K562 (cell line): ENCODE measurements at regions not wholly inside any gene's neighbourhood (a gene's known extent, or its start where the extent isn't known, plus 50 kb on each side); places are given as distances from the start of the nearest gene placed in this dataset.

Experiments
- ATAC-seq: fragments of 200-7000 bp; cut with Tn5 transposase; 3 replicates; pipeline ENCODE4 v1.9.1; 2020; ENCODE audit warnings: moderate library complexity
- BruUV-seq: library from RNA; stranded (reverse); fragments of 400-500 nt; replicated peaks from 2 replicates; lab custom pipeline; 2021; lab: Mats Ljungman, UMichigan
- CTCF ChIA-PET: fragments of 300-600 bp; formaldehyde crosslinking; extraction: SDS; loops from one replicate; lab custom pipeline; 2021; ENCODE audit warnings: low intra/inter-chr PET ratio; lab: Yijun Ruan, JAX
- POLR2A ChIA-PET: fragments of 300-600, 350-650 bp; sonication (Branson Sonifier 250); formaldehyde crosslinking; extraction: SDS; loops from one replicate; lab custom pipeline; 2021; ENCODE audit warnings: antibody characterized with exemption, inconsistent platforms; lab: Yijun Ruan, JAX
- DNase-seq, 4 experiments: peaks; one replicate each; pipeline versions ENCODE4 v3.0.0 to v3.0.0-alpha.2; 2011 to 2018; ENCODE audit warnings: low spot score in 3 of 4, mixed read lengths in 3 of 4; ENCODE audit errors: extremely low read depth in 1 of 4
- FAIRE-seq: peaks from 2 replicates; lab custom pipeline; 2011; peaks lifted over from hg19 to GRCh38; lab: Jason Lieb, UNC
- H2AFZ ChIP-seq: 2 replicates; pipeline ENCODE4 v1.6.0; 2011; ENCODE audit warnings: low read depth, low read length, control low read depth, inconsistent platforms
- H3K27ac ChIP-seq: fragments of 200-600 bp; 3 replicates; pipeline ENCODE4 v1.8.0; 2011; ENCODE audit warnings: low read depth, mild to moderate bottlenecking, control low read depth, inconsistent platforms, low read length, moderate library complexity, mixed read lengths; ENCODE audit errors: extremely low read depth
- H3K27me3 ChIP-seq, 2 experiments: fragments of 300-600 bp in 1 of 2; 2 replicates in 1 of 2; 3 replicates in 1 of 2; pipeline versions ENCODE4 v1.6.0 to v1.8.0; 2011; ENCODE audit warnings: inconsistent platforms in 2 of 2, low read length in 2 of 2, mild to moderate bottlenecking in 1 of 2, mixed read lengths in 1 of 2, moderate library complexity in 1 of 2; ENCODE audit not compliant: control insufficient read depth in 2 of 2, insufficient read depth in 2 of 2
- H3K36me3 ChIP-seq: fragments of 300-600 bp; 3 replicates; pipeline ENCODE4 v1.8.0; 2011; ENCODE audit warnings: mild to moderate bottlenecking, low read length, inconsistent platforms; ENCODE audit not compliant: control insufficient read depth, insufficient read depth
- H3K4me1 ChIP-seq, 2 experiments: fragments of 200-600 bp in 1 of 2; replicated peaks in 1 of 2; 2 replicates in 1 of 2; 3 replicates in 1 of 2; pipeline versions ENCODE4 v1.5.1 to v1.8.0; 2011; ENCODE audit warnings: inconsistent platforms in 2 of 2, low read length in 2 of 2, mild to moderate bottlenecking in 1 of 2, mixed read lengths in 1 of 2, moderate library complexity in 1 of 2; ENCODE audit not compliant: control insufficient read depth in 2 of 2, insufficient read depth in 2 of 2
- H3K4me2 ChIP-seq: 2 replicates; pipeline ENCODE4 v1.6.1; 2011; ENCODE audit warnings: low read length, control low read depth, inconsistent platforms, mixed read lengths; ENCODE audit not compliant: insufficient read depth
- H3K4me3 ChIP-seq: fragments of 200-600 bp; sonication (generic), shearing (Covaris generic); 2 replicates; pipeline ENCODE4 v1.5.1; 2016; ENCODE audit warnings: control low read depth, inconsistent platforms
- H3K79me2 ChIP-seq: fragments of 200-600 bp; 3 replicates; pipeline ENCODE4 v1.8.0; 2011; ENCODE audit warnings: low read length, inconsistent platforms; ENCODE audit not compliant: control insufficient read depth, insufficient read depth
- H3K9ac ChIP-seq, 2 experiments: 2 replicates each; pipeline versions ENCODE4 v1.6.0 to v1.6.1; 2011; ENCODE audit warnings: low read depth in 2 of 2, low read length in 2 of 2, control low read depth in 1 of 2, inconsistent platforms in 1 of 2, mild to moderate bottlenecking in 1 of 2, mixed read lengths in 1 of 2; ENCODE audit not compliant: insufficient read depth in 1 of 2
- H3K9me1 ChIP-seq: one replicate; pipeline ENCODE4 v1.6.0; 2011; ENCODE audit warnings: inconsistent platforms, mild to moderate bottlenecking, low read length, moderate library complexity; ENCODE audit not compliant: control insufficient read depth, insufficient read depth
- H3K9me3 ChIP-seq: replicated peaks from 2 replicates; pipeline ENCODE4 v1.5.1; 2011; ENCODE audit warnings: low read depth, low read length, inconsistent platforms; ENCODE audit not compliant: control insufficient read depth, insufficient read depth
- H4K20me1 ChIP-seq: replicated peaks from 2 replicates; pipeline ENCODE4 v1.6.1; 2011; ENCODE audit warnings: low read length, inconsistent platforms, mixed read lengths; ENCODE audit not compliant: control insufficient read depth, insufficient read depth
- ADNP ChIP-seq: fragments of 200-800 bp; sonication (Bioruptor generic); IDR thresholded peaks from 2 replicates; pipeline ENCODE4 v1.6.1; 2016; ENCODE audit warnings: missing genetic modification characterization, missing compliant biosample characterization
- BHLHE40 ChIP-seq: IDR thresholded peaks from 2 replicates; pipeline ENCODE4 v1.6.1; 2011; ENCODE audit warnings: low read length, improper control_type of control experiment
- CREB3L1 ChIP-seq: fragments of 450-650 bp; IDR thresholded peaks from 2 replicates; pipeline ENCODE4 v1.6.1; 2014; ENCODE audit warnings: low read depth, mild to moderate bottlenecking, moderate library complexity, borderline replicate concordance
- EHMT2 ChIP-seq: fragments of 450-650 bp; IDR thresholded peaks from 2 replicates; pipeline ENCODE4 v1.6.1; 2018; ENCODE audit warnings: antibody characterized with exemption
- FIP1L1 ChIP-seq: fragments of 200-400 bp; formaldehyde crosslinking; IDR thresholded peaks from 2 replicates; pipeline ENCODE4 v1.6.1; 2018; ENCODE audit warnings: mild to moderate bottlenecking, low read depth, low read length; ENCODE audit not compliant: poor library complexity, severe bottlenecking
- LCOR ChIP-seq: sonication (generic); formaldehyde crosslinking; IDR thresholded peaks from 2 replicates; pipeline ENCODE4 v1.8.0; 2022; ENCODE audit warnings: mild to moderate bottlenecking, missing genetic modification reagents
- MEIS2 ChIP-seq: fragments of 450-650 bp; IDR thresholded peaks from 2 replicates; pipeline ENCODE4 v1.6.1; 2014; ENCODE audit warnings: mild to moderate bottlenecking; ENCODE audit not compliant: partially characterized antibody
- MNT ChIP-seq, 2 experiments: fragments of 450-650 bp; conservative IDR thresholded peaks; 2 replicates each; pipeline ENCODE4 v1.6.1; 2017; ENCODE audit warnings: mild to moderate bottlenecking in 2 of 2, moderate library complexity in 2 of 2
- NFE2 ChIP-seq: IDR thresholded peaks from 2 replicates; pipeline ENCODE4 v1.6.1; 2014; ENCODE audit warnings: antibody characterized with exemption, low read depth
- NFRKB ChIP-seq: fragments of 450-650 bp; IDR thresholded peaks from 2 replicates; pipeline ENCODE4 v1.6.1; 2016; ENCODE audit warnings: low read depth
- POLR2AphosphoS5 ChIP-seq: IDR thresholded peaks from 2 replicates; pipeline ENCODE4 v1.6.1; 2011; ENCODE audit warnings: mild to moderate bottlenecking, low read depth, low read length, moderate library complexity; ENCODE audit not compliant: control insufficient read depth, insufficient read depth
- SP1 ChIP-seq: sonication (generic); formaldehyde crosslinking; IDR thresholded peaks from 2 replicates; pipeline ENCODE4 v1.8.1; 2022; ENCODE audit warnings: mild to moderate bottlenecking, missing genetic modification reagents
- ZKSCAN8 ChIP-seq: fragments of 200-800 bp; sonication (Bioruptor generic); IDR thresholded peaks from 2 replicates; pipeline ENCODE4 v1.6.1; 2016; ENCODE audit warnings: missing genetic modification characterization, missing compliant biosample characterization
- ZNF77 ChIP-seq: fragments of 250-450 bp; sonication (Bioruptor Pico); IDR thresholded peaks from 2 replicates; pipeline ENCODE4 v1.5.0; 2020
- WGBS: fragments of 100-300 bp; shearing (Covaris generic); methylation state at CpG from one replicate; pipeline ENCODE4 v1.1.6; 2016; ENCODE audit warnings: low coverage, mixed read lengths; ENCODE audit not compliant: insufficient coverage; ENCODE audit errors: missing lambda C conversion rate; 5-methylcytosine and 5-hydroxymethylcytosine counted together
- in situ Hi-C: fragments of 300-500 bp; cut with MboI; formaldehyde crosslinking; loops from 4 replicates; pipeline ENCODE4 v1.15.0; 2018; ENCODE audit warnings: inconsistent platforms, mixed read lengths
- intact Hi-C: fragments of 100-400 bp; cut with micrococcal nuclease; formaldehyde crosslinking; loops from 2 replicates; pipeline ENCODE4 v1.14.2; 2022

GRCh38 chr1:10890491-10891071 is 94.1 kb upstream of the CASZ1 start:
- no peaks in the 10 kb centered on the region for H3K9me1 ChIP-seq
- no peak overlapping the region for H3K4me3 ChIP-seq
- TF ChIP-seq BHLHE40: no peak
- TF ChIP-seq MEIS2: peak; percentile 6
- TF ChIP-seq LCOR (CRISPR knock-in tag): no peak
- no peak for TF ChIP-seq SP1 (CRISPR knock-in tag)
- H3K79me2 ChIP-seq: no peaks in the 10 kb centered on the region
- H3K36me3 ChIP-seq: no peaks in the 10 kb centered on the region
- ATAC-seq (no peak; the same call in 1 of the 3 replicates), FAIRE-seq (no peak), DNase-seq (no peak)
- intact Hi-C loops (no loop called here), in situ Hi-C loops (no loop called here)
- H2AFZ ChIP-seq: no peak overlapping the region
- H3K4me1 ChIP-seq: peaks cover 0 to 10% of the 10 kb centered on the region in 2 experiments; a peak in 2 of 5 replicates
- no peaks in the 10 kb centered on the region for H3K9me3 ChIP-seq
- peaks cover 33 to 44% of the 10 kb centered on the region in 2 experiments for H3K27me3 ChIP-seq
- no peak overlapping the region for H3K9ac ChIP-seq
- 1% methylated on average over 9 of the region's 9 CpGs for WGBS
- CTCF ChIA-PET: no interaction called here
- H3K27ac ChIP-seq: no peak overlapping the region; the same call in 2 of the 3 replicates
- POLR2A ChIA-PET: interaction anchor here (0.6 to 2.2 kb wide), 4 partner anchors 9 to 54 kb away, joined by 3 to 8 read pairs (median 4); no protein-coding TSS in a partner anchor
- no TSS peak for BruUV-seq
- no peak overlapping the region for H3K4me2 ChIP-seq
- peaks cover 13% of the 10 kb centered on the region; the same call in 1 of the 2 replicates for H4K20me1 ChIP-seq

- ATAC-seq: no peak
- FAIRE-seq: no peak
- no peak overlapping the region for H3K27ac ChIP-seq
- no peaks in the 10 kb centered on the region for H3K79me2 ChIP-seq
- ChIA-PET CTCF (no interaction called here), POLR2A (interaction anchor here (0.6 to 2.2 kb wide), 3 partner anchors 9 to 55 kb away, joined by 3 to 8 read pairs (median 3); no protein-coding TSS in a partner anchor)
- peaks cover 33 to 44% of the 10 kb centered on the region in 2 experiments for H3K27me3 ChIP-seq
- no peak overlapping the region for H3K4me2 ChIP-seq
- H4K20me1 ChIP-seq: peaks cover 13% of the 10 kb centered on the region; the same call in 1 of the 2 replicates
- H2AFZ ChIP-seq: no peak overlapping the region
- in situ Hi-C loops: no loop called here
- peaks cover 0 to 10% of the 10 kb centered on the region in 2 experiments; a peak in 2 of 5 replicates for H3K4me1 ChIP-seq
- TF ChIP-seq ZNF77 (CRISPR knock-in tag) (no peak), POLR2AphosphoS5 (no peak), CREB3L1 (no peak), NFE2 (no peak), ADNP (no peak), FIP1L1 (no peak), EHMT2 (no peak), MNT (conservative IDR thresholded peaks at IDR 0.05) (no peak), ZKSCAN8 (CRISPR knock-in tag) (no peak), NFRKB (no peak)
- no peak for DNase-seq
- H3K9ac ChIP-seq: no peak overlapping the region
- intact Hi-C loops: no loop called here
- no peaks in the 10 kb centered on the region for H3K9me3 ChIP-seq
- H3K9me1 ChIP-seq: no peaks in the 10 kb centered on the region
- 0% methylated on average over 4 of the region's 4 CpGs for WGBS
- no peak overlapping the region for H3K4me3 ChIP-seq
- H3K36me3 ChIP-seq: no peaks in the 10 kb centered on the region
- BruUV-seq: no TSS peak
These were observed 94.6 kb upstream of the CASZ1 start for GRCh38 chr1:10891091-10891490.
